ENCODE measurements at regions not wholly inside any gene's neighbourhood (a gene's known extent, or its start where the extent isn't known, plus 50 kb on each side); places are given as distances from the start of the nearest gene placed in this dataset.

- peak; percentile 32 for DNase-seq (ENCODE audit: extremely low read depth, insufficient read length)
- H3K27me3 ChIP-seq (replicated peaks; ENCODE audit: control insufficient read depth, insufficient read depth, low read length): no peaks in the 10 kb centered on the region
- no peak for TF ChIP-seq CTCF (IDR thresholded peaks at IDR 0.05; ENCODE audit: insufficient read depth, low read length, poor library complexity, severe bottlenecking)
Measured at GRCh38 chr1:56028244-56028643, 551.1 kb downstream of the PLPP3 start.

GRCh38 chr1:56025942-56026341, 553.4 kb downstream of the PLPP3 start:
- H3K36me3 ChIP-seq (ENCODE audit: control insufficient read depth, insufficient read depth, low read length): no peaks in the 10 kb centered on the region
- TF ChIP-seq CTCF (IDR thresholded peaks at IDR 0.05; ENCODE audit: insufficient read depth, low read length, poor library complexity, severe bottlenecking): no peak
- no peaks in the 10 kb centered on the region for H3K27me3 ChIP-seq (replicated peaks; ENCODE audit: control insufficient read depth, insufficient read depth, low read length)
- H3K4me3 ChIP-seq (replicated peaks; ENCODE audit: low read depth, low read length): no peak overlapping the region
- no peak for DNase-seq (ENCODE audit: extremely low read depth, insufficient read length)

More at GRCh38 chr1:56028244-56028643, 551.1 kb downstream of the PLPP3 start:
- H3K36me3 ChIP-seq (ENCODE audit: control insufficient read depth, insufficient read depth, low read length): no peaks in the 10 kb centered on the region
- no peak overlapping the region for H3K4me3 ChIP-seq (replicated peaks; ENCODE audit: low read depth, low read length)

- TF ChIP-seq CTCF (IDR thresholded peaks at IDR 0.05; ENCODE audit: insufficient read depth, low read length, poor library complexity, severe bottlenecking): no peak
- H3K36me3 ChIP-seq (ENCODE audit: control insufficient read depth, insufficient read depth, low read length): no peaks in the 10 kb centered on the region
Measured at GRCh38 chr1:56024155-56024554, 555.2 kb downstream of the PLPP3 start.

GRCh38 chr1:56019922-56020321, 559.4 kb downstream of the PLPP3 start:
- Histone ChIP-seq H3K4me3 (replicated peaks; ENCODE audit: low read depth, low read length) (no peak overlapping the region), H3K36me3 (ENCODE audit: control insufficient read depth, insufficient read depth, low read length) (no peaks in the 10 kb centered on the region), H3K27me3 (replicated peaks; ENCODE audit: control insufficient read depth, insufficient read depth, low read length) (no peaks in the 10 kb centered on the region)
- DNase-seq (ENCODE audit: extremely low read depth, insufficient read length): no peak
- no peak for TF ChIP-seq CTCF (IDR thresholded peaks at IDR 0.05; ENCODE audit: insufficient read depth, low read length, poor library complexity, severe bottlenecking)

More at GRCh38 chr1:56024155-56024554, 555.2 kb downstream of the PLPP3 start:
- DNase-seq (ENCODE audit: extremely low read depth, insufficient read length): no peak
- no peak overlapping the region for H3K4me3 ChIP-seq (replicated peaks; ENCODE audit: low read depth, low read length)
- no peaks in the 10 kb centered on the region for H3K27me3 ChIP-seq (replicated peaks; ENCODE audit: control insufficient read depth, insufficient read depth, low read length)

- Histone ChIP-seq H3K36me3 (ENCODE audit: control insufficient read depth, insufficient read depth, low read length) (no peaks in the 10 kb centered on the region), H3K4me3 (replicated peaks; ENCODE audit: low read depth, low read length) (no peak overlapping the region), H3K27me3 (replicated peaks; ENCODE audit: control insufficient read depth, insufficient read depth, low read length) (no peaks in the 10 kb centered on the region)
- DNase-seq (ENCODE audit: extremely low read depth, insufficient read length): no peak
- TF ChIP-seq CTCF (IDR thresholded peaks at IDR 0.05; ENCODE audit: insufficient read depth, low read length, poor library complexity, severe bottlenecking): no peak
Measured at GRCh38 chr1:56019472-56019871, 559.9 kb downstream of the PLPP3 start.

- DNase-seq (ENCODE audit: extremely low read depth, insufficient read length): no peak
- Histone ChIP-seq H3K36me3 (ENCODE audit: control insufficient read depth, insufficient read depth, low read length) (no peaks in the 10 kb centered on the region), H3K27me3 (replicated peaks; ENCODE audit: control insufficient read depth, insufficient read depth, low read length) (no peaks in the 10 kb centered on the region), H3K4me3 (replicated peaks; ENCODE audit: low read depth, low read length) (no peak overlapping the region)
- no peak for TF ChIP-seq CTCF (IDR thresholded peaks at IDR 0.05; ENCODE audit: insufficient read depth, low read length, poor library complexity, severe bottlenecking)
Measured at GRCh38 chr1:56017336-56017735, 562.0 kb downstream of the PLPP3 start.

Measured in GM06990 (cell line).